Neural progenitor cell (in vitro differentiated cells): ENCODE measurements at regions not wholly inside any gene's neighbourhood (a gene's known extent, or its start where the extent isn't known, plus 50 kb on each side); places are given as distances from the start of the nearest gene placed in this dataset.

Source experiments
- DNase-seq: peaks from one replicate; pipeline ENCODE4 v3.0.0-alpha.2; 2016; ENCODE audit warnings: low spot score
- H2AFZ ChIP-seq: fragments of 200-600 bp; sonication (generic); replicated peaks from 2 replicates; pipeline ENCODE4 v1.6.1; 2016; ENCODE audit warnings: antibody characterized with exemption
- H3F3A ChIP-seq: fragments of 200-600 bp; sonication (generic); 2 replicates; pipeline ENCODE4 v1.6.1; 2016; ENCODE audit warnings: antibody characterized with exemption, low read depth
- H3K27ac ChIP-seq: fragments of 200-600 bp; sonication (generic); 2 replicates; pipeline ENCODE4 v1.5.1; 2016; ENCODE audit warnings: mild to moderate bottlenecking
- H3K27me3 ChIP-seq: fragments of 200-600 bp; sonication (generic); 2 replicates; pipeline ENCODE4 v1.6.1; 2016; ENCODE audit warnings: mild to moderate bottlenecking, moderate library complexity
- H3K36me3 ChIP-seq: fragments of 200-600 bp; sonication (generic); 2 replicates; pipeline ENCODE4 v1.5.1; 2016
- H3K4me1 ChIP-seq: fragments of 200-600 bp; sonication (generic); 2 replicates; pipeline ENCODE4 v1.6.1; 2016; ENCODE audit warnings: mixed run types
- H3K4me2 ChIP-seq: fragments of 200-600 bp; sonication (generic); 2 replicates; pipeline ENCODE4 v1.6.1; 2016
- H3K4me3 ChIP-seq: fragments of 200-600 bp; sonication (generic); 2 replicates; pipeline ENCODE4 v1.5.1; 2016
- H3K79me2 ChIP-seq: fragments of 200-600 bp; sonication (generic); 2 replicates; pipeline ENCODE4 v1.6.1; 2016; ENCODE audit warnings: low read depth
- H3K9ac ChIP-seq: fragments of 200-600 bp; sonication (generic); 2 replicates; pipeline ENCODE4 v1.6.1; 2016
- H3K9me3 ChIP-seq: fragments of 200-600 bp; sonication (generic); 2 replicates; pipeline ENCODE4 v1.5.1; 2016; ENCODE audit warnings: low read depth
- H4K20me1 ChIP-seq: fragments of 200-600 bp; sonication (generic); 2 replicates; pipeline ENCODE4 v1.6.1; 2016; ENCODE audit warnings: low read depth
- H3K27ac Mint-ChIP-seq: 3 replicates; pipeline ENCODE4 v1.8.0; 2021; ENCODE audit warnings: mixed read lengths
- H3K27me3 Mint-ChIP-seq: 2 replicates; pipeline ENCODE4 v1.8.0; 2022; ENCODE audit warnings: low read depth, mild to moderate bottlenecking, inconsistent platforms, moderate library complexity, mixed read lengths; ENCODE audit not compliant: insufficient read depth
- H3K36me3 Mint-ChIP-seq: 3 replicates; pipeline ENCODE4 v1.8.0; 2021; ENCODE audit warnings: mixed read lengths
- H3K4me1 Mint-ChIP-seq: 3 replicates; pipeline ENCODE4 v1.8.0; 2021; ENCODE audit warnings: mixed read lengths
- H3K4me3 Mint-ChIP-seq: 3 replicates; pipeline ENCODE4 v1.8.0; 2021; ENCODE audit warnings: mild to moderate bottlenecking, moderate library complexity, mixed read lengths
- H3K9me3 Mint-ChIP-seq: 3 replicates; pipeline ENCODE4 v1.8.0; 2020; ENCODE audit warnings: mixed read lengths
- CTCF ChIP-seq: fragments of 200-600 bp; sonication (generic); IDR thresholded peaks from 2 replicates; pipeline ENCODE4 v1.5.1; 2017; ENCODE audit warnings: antibody characterized with exemption, mild to moderate bottlenecking
- EZH2 ChIP-seq: fragments of 200-600 bp; sonication (generic); IDR thresholded peaks from 2 replicates; pipeline ENCODE4 v1.6.1; 2017; ENCODE audit warnings: antibody characterized with exemption, mild to moderate bottlenecking, moderate library complexity
- EZH2phosphoT487 ChIP-seq: fragments of 200-600 bp; sonication (generic); IDR thresholded peaks from 2 replicates; pipeline ENCODE4 v1.6.1; 2017; ENCODE audit warnings: antibody characterized with exemption

- Mint-ChIP-seq H3K36me3 (no peaks in the 10 kb centered on the region), H3K27ac (no peak overlapping the region)
These were observed 468.4 kb upstream of the C1orf87 start for GRCh38 chr1:60541831-60542532.

GRCh38 chr1:60540141-60540540, 466.6 kb upstream of the C1orf87 start:
- no peaks in the 10 kb centered on the region for H3K4me1 ChIP-seq
- no peak overlapping the region for H3K9ac ChIP-seq
- H3K9me3 Mint-ChIP-seq, result no peaks in the 10 kb centered on the region
- H3K27me3 Mint-ChIP-seq, result no peaks in the 10 kb centered on the region
- H3K36me3 Mint-ChIP-seq, result no peaks in the 10 kb centered on the region
- TF ChIP-seq EZH2 (no peak), EZH2phosphoT487 (no peak), CTCF (no peak)
- H2AFZ ChIP-seq, result no peak overlapping the region
- no peaks in the 10 kb centered on the region for H3K27me3 ChIP-seq
- no peak overlapping the region for H3K27ac Mint-ChIP-seq
- DNase-seq, result no peak
- no peak overlapping the region for H3K4me3 Mint-ChIP-seq
- peaks cover 12% of the 10 kb centered on the region for H3K9me3 ChIP-seq
- H3K79me2 ChIP-seq, result no peaks in the 10 kb centered on the region
- peaks cover 7% of the 10 kb centered on the region for H3K4me1 Mint-ChIP-seq
- H3F3A ChIP-seq, result no peaks in the 10 kb centered on the region
- no peak overlapping the region for H3K27ac ChIP-seq
- no peak overlapping the region for H3K4me2 ChIP-seq
- no peak overlapping the region for H3K4me3 ChIP-seq
- H3K36me3 ChIP-seq, result no peaks in the 10 kb centered on the region
- no peaks in the 10 kb centered on the region for H4K20me1 ChIP-seq

More at GRCh38 chr1:60541831-60542532, 468.4 kb upstream of the C1orf87 start:
- H3K9me3 Mint-ChIP-seq, result no peaks in the 10 kb centered on the region
- H3K27me3 Mint-ChIP-seq, result no peaks in the 10 kb centered on the region
- H3F3A ChIP-seq, result no peaks in the 10 kb centered on the region
- H3K4me3 Mint-ChIP-seq, result no peak overlapping the region
- H3K4me2 ChIP-seq, result no peak overlapping the region
- H3K9ac ChIP-seq, result no peak overlapping the region
- no peak overlapping the region for H3K27ac ChIP-seq
- no peak for DNase-seq
- H3K36me3 ChIP-seq, result no peaks in the 10 kb centered on the region
- H3K4me1 ChIP-seq, result no peaks in the 10 kb centered on the region
- H3K27me3 ChIP-seq, result no peaks in the 10 kb centered on the region
- no peak for TF ChIP-seq EZH2phosphoT487
- no peak for TF ChIP-seq EZH2
- no peak for TF ChIP-seq CTCF
- H3K4me3 ChIP-seq, result no peak overlapping the region
- H4K20me1 ChIP-seq, result no peaks in the 10 kb centered on the region
- H3K4me1 Mint-ChIP-seq, result peaks cover 7% of the 10 kb centered on the region
- peaks cover 12% of the 10 kb centered on the region for H3K9me3 ChIP-seq
- no peak overlapping the region for H2AFZ ChIP-seq
- H3K79me2 ChIP-seq, result no peaks in the 10 kb centered on the region

GRCh38 chr1:60535713-60536112, 462.1 kb upstream of the C1orf87 start:
- TF ChIP-seq EZH2phosphoT487 (no peak), CTCF (no peak), EZH2 (no peak)
- Mint-ChIP-seq H3K4me1 (no peaks in the 10 kb centered on the region), H3K27ac (no peak overlapping the region), H3K4me3 (no peak overlapping the region), H3K9me3 (no peaks in the 10 kb centered on the region), H3K27me3 (no peaks in the 10 kb centered on the region), H3K36me3 (no peaks in the 10 kb centered on the region)
- H3K36me3 ChIP-seq, result no peaks in the 10 kb centered on the region
- H2AFZ ChIP-seq, result no peak overlapping the region
- H3K27ac ChIP-seq, result no peak overlapping the region
- no peak overlapping the region for H3K4me2 ChIP-seq
- H3K4me1 ChIP-seq, result no peaks in the 10 kb centered on the region
- no peaks in the 10 kb centered on the region for H3K27me3 ChIP-seq
- H4K20me1 ChIP-seq, result no peaks in the 10 kb centered on the region
- H3K4me3 ChIP-seq, result no peak overlapping the region
- no peak overlapping the region for H3K9ac ChIP-seq
- no peaks in the 10 kb centered on the region for H3K79me2 ChIP-seq
- H3K9me3 ChIP-seq, result peaks cover 12% of the 10 kb centered on the region
- no peaks in the 10 kb centered on the region for H3F3A ChIP-seq
- DNase-seq, result no peak
